AG04450 (cell line): ENCODE measurements at regions not wholly inside any gene's neighbourhood (a gene's known extent, or its start where the extent isn't known, plus 50 kb on each side); places are given as distances from the start of the nearest gene placed in this dataset.

ENCODE experiments used
- CTCF ChIA-PET: fragments of 300-600, 350-600 bp; formaldehyde crosslinking; extraction: SDS; loops from one replicate; lab custom pipeline; 2022; ENCODE audit warnings: antibody characterized with exemption, inconsistent platforms; lab: Charles Lee
- POLR2A ChIA-PET: fragments of 350-600 bp; formaldehyde crosslinking; extraction: SDS; loops from one replicate; lab custom pipeline; 2021; ENCODE audit warnings: antibody characterized with exemption, inconsistent platforms; lab: Yijun Ruan, JAX
- DNase-seq: peaks from one replicate; pipeline ENCODE4 v3.0.0-alpha.2; 2011; ENCODE audit warnings: low read depth, low spot score
- H3K27ac ChIP-seq: one replicate; pipeline ENCODE4 v1.5.1; 2012; ENCODE audit warnings: low read depth, low read length, control low read depth
- H3K27me3 ChIP-seq: one replicate; pipeline ENCODE4 v1.6.0; 2012; ENCODE audit warnings: low read length; ENCODE audit not compliant: control insufficient read depth, insufficient read depth
- H3K4me3 ChIP-seq: 2 replicates; pipeline ENCODE4 v1.5.1; 2011; ENCODE audit warnings: mild to moderate bottlenecking, low read depth, low read length, control low read depth
- H3K9me3 ChIP-seq: 2 replicates; pipeline ENCODE4 v1.5.1; 2012; ENCODE audit warnings: low read length; ENCODE audit not compliant: control insufficient read depth, insufficient read depth
- TF ChIP-seq, protein P1 (sequence below): IDR thresholded peaks from 2 replicates; pipeline ENCODE4 v1.5.1; 2011; ENCODE audit warnings: low read depth, low read length, control low read depth, inconsistent platforms

DNA sequence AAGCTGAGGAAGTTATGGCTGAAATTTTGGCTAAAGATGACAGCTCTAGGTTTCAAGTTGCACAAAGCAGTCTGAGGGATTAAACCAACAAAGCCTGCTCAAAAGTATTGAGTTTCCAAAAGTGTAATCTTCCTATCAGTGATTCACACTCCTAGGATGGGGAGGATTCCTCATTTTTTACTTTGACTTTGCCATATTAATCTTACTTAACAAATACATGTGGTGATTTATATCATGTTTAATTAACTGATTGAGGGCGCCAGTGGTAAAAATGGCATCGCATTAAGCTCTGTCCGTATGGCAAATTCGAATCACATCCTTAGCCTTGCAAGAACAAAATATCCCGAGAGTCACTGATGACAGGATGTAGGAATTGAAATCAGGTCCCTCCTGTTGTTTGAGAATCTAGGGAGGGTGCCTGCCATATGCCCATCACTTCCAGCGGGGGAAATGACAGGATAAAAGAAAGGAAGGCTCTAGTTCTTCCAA, 78.1 kb upstream of the ETAA1 start:
- CTCF ChIA-PET: interaction anchor here (0.7 kb wide), 1 partner anchor 890 kb away, joined by 3 read pairs; no protein-coding TSS in a partner anchor
- POLR2A ChIA-PET: no interaction called here

GRCh38 chr2:67320861-67321587, 76.1 kb upstream of the ETAA1 start:
- no peak overlapping the region for H3K27ac ChIP-seq
- H3K9me3 ChIP-seq: no peaks in the 10 kb centered on the region; the same call in 1 of the 2 replicates
- TF ChIP-seq, protein P1, sequence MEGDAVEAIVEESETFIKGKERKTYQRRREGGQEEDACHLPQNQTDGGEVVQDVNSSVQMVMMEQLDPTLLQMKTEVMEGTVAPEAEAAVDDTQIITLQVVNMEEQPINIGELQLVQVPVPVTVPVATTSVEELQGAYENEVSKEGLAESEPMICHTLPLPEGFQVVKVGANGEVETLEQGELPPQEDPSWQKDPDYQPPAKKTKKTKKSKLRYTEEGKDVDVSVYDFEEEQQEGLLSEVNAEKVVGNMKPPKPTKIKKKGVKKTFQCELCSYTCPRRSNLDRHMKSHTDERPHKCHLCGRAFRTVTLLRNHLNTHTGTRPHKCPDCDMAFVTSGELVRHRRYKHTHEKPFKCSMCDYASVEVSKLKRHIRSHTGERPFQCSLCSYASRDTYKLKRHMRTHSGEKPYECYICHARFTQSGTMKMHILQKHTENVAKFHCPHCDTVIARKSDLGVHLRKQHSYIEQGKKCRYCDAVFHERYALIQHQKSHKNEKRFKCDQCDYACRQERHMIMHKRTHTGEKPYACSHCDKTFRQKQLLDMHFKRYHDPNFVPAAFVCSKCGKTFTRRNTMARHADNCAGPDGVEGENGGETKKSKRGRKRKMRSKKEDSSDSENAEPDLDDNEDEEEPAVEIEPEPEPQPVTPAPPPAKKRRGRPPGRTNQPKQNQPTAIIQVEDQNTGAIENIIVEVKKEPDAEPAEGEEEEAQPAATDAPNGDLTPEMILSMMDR: no peak
- CTCF ChIA-PET: interaction anchor here (1.0 kb wide), 2 partner anchors 13 to 330 kb away, joined by 3 to 4 read pairs; no protein-coding TSS in a partner anchor
- no peak for DNase-seq
- no peaks in the 10 kb centered on the region for H3K27me3 ChIP-seq
- no peak overlapping the region for H3K4me3 ChIP-seq
- POLR2A ChIA-PET: interaction anchor here (0.7 kb wide), 1 partner anchor 330 kb away, joined by 3 read pairs; no protein-coding TSS in a partner anchor

More for the DNA sequence above, 78.1 kb upstream of the ETAA1 start:
- TF ChIP-seq, protein P1: no peak
- Histone ChIP-seq H3K9me3 (no peaks in the 10 kb centered on the region; the same call in 1 of the 2 replicates), H3K27ac (no peak overlapping the region), H3K27me3 (no peaks in the 10 kb centered on the region), H3K4me3 (no peak overlapping the region)
- DNase-seq: no peak

DNA sequence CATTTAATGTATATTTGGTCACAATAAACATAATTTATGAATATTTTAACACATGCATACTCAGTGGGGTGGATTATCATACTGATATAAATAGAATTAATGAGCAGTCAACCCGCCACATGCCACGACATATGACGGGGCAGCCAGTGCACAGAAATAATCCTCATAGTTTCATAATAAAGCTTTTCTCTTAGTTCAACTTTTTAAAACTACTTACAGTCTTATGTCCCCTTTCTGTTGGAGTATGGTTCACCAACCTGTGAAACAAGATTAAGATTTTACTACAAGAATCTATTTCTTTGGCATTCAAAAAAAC, 75.6 kb upstream of the ETAA1 start:
- Histone ChIP-seq H3K9me3 (no peaks in the 10 kb centered on the region), H3K27me3 (no peaks in the 10 kb centered on the region), H3K27ac (no peak overlapping the region), H3K4me3 (no peak overlapping the region)
- POLR2A ChIA-PET: interaction anchor here (0.7 kb wide), 1 partner anchor 329 kb away, joined by 3 read pairs; no protein-coding TSS in a partner anchor
- CTCF ChIA-PET: interaction anchor here (1.0 to 1.3 kb wide), 5 partner anchors 14 to 525 kb away, joined by 3 to 9 read pairs (median 4); no protein-coding TSS in a partner anchor
- no peak for DNase-seq
- TF ChIP-seq, protein P1: no peak

DNA sequence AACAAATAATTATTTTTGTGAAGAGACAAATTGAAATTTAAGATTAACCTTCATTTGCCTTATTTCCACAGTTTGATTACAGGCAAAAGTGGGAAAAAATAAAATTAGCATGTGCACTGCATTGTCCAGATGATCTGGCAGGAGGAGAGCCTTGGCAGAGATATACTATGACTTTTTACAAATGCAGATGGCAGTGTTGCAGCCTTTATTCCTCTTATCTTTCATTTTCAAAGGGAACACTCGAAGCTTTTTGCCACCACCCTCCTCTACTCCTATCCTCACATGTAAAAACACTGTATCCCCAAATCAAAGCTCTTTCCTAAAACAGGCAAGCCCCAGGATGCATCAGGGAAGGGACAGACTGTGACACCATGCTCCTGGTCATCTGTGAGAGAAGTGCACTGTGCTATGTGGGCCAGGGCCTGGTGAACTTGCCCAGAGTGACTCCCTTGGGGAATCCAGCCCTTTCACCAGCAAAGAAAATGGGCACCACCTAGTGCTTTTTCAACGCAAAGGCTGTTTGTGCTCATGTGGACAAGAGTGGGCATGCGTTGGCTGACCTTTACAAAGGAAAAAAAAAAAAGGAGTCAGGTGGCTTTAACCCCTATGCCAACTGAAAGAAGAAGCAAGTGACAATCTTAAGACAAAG, 74.7 kb upstream of the ETAA1 start:
- H3K27ac ChIP-seq: no peak overlapping the region
- DNase-seq: peak; percentile 42
- POLR2A ChIA-PET: no interaction called here

More for the DNA sequence above, 74.7 kb upstream of the ETAA1 start:
- Histone ChIP-seq H3K4me3 (no peak overlapping the region; the same call in 1 of the 2 replicates), H3K9me3 (no peaks in the 10 kb centered on the region), H3K27me3 (no peaks in the 10 kb centered on the region)
- CTCF ChIA-PET: interaction anchor here (0.6 to 1.3 kb wide), 12 partner anchors 69 to 1164 kb away, joined by 3 to 9 read pairs (median 3); no protein-coding TSS in a partner anchor
- TF ChIP-seq, protein P1: peak; percentile 70
